OCI-M2 (cell line): ENCODE measurements at regions not wholly inside any gene's neighbourhood (a gene's known extent, or its start where the extent isn't known, plus 50 kb on each side); places are given as distances from the start of the nearest gene placed in this dataset.

Experiments
- DNase-seq: peaks from one replicate; lab custom pipeline; 2025; ENCODE audit not compliant: unreplicated experiment; lab: John Stamatoyannopoulos, UW

DNA sequence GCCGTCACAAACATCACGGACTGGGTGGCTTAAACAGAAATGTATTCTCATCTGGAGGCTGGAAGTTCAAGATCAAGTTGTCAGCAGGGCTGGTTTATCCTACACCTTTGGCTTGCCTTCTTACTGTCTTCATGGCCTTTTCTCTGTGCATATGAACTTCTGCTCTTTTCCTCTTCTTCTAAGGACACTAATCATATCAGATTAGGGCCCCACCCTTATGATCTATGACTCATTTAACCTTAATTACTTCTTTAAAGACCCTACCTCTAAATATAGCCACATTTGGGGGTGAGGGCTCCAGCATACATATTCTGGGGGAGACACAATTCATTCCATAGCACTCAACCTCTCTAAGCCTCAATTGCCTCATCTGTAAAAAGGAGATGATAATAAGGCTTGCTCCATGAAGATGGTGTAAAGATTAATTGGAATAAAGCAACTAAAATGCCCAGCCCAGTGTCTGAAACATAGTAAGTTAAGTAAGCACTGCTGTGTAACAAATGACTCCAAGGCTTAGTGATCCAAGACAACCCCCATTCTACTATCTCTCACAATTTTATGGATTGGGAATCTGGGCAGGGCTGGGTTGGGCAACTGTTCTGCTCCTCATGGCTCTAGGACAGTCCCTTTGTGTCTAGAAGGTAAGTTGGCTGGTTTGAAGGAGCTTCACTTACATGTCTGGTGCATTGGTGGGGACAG lies 119.8 kb downstream of the BANF2 start:
- no peak for DNase-seq

DNA sequence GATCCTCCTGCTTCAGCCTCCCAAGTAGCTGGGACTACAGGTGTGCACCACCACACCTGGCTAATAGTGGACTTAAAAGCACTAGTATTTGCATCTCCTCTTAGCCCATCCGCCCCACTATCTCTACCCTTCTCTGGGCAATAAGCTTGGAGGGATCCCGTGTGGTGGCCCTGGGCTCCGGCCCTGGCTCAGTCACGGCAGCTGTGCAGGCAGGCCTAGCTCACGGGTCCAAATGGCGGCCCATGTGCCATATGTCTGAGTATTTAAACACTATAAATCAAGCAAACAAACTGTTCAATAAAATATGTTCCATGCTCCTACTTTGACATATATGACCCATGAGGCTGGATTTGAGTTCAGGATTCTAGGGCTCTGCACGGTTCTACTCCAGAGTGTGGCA lies 118.4 kb downstream of the BANF2 start:
- no peak for DNase-seq

DNA sequence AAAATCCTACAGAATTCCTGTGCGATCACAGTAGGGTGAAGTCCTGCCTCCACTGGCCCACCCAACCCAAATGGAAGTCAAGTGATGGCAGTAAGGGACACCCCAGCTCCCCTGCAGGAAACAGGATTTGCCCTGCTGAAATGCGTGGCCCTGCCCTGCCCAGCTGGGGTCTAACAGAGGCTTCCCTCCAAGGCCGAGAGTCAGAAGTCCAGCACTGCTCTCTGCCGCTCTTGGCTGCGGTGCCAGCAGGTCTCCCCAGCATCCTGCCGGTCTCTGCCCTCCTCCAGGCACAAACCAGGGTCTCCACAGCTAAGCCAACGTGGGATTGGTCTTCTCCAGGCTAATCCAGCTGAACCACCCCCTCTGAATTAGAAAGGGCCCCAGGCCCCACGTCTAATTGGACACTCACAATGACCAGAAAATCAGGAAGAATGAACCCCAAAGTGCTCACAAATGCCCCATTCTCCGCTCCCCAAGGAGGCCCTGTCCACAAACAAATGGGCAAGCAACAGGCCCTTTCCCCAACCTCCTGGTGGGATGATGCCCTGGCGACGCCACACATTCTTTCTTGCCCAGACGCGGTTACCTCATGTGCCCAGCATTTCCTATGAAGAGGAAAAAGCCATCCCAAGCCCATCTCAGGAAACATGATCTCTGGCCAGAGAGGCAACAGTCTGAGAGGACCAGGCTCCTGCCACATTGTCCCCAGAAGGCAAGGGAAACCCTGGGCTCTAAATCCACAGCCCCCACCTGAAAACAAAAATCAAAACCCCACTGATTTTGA lies 117.2 kb downstream of the BANF2 start:
- no peak for DNase-seq

DNA sequence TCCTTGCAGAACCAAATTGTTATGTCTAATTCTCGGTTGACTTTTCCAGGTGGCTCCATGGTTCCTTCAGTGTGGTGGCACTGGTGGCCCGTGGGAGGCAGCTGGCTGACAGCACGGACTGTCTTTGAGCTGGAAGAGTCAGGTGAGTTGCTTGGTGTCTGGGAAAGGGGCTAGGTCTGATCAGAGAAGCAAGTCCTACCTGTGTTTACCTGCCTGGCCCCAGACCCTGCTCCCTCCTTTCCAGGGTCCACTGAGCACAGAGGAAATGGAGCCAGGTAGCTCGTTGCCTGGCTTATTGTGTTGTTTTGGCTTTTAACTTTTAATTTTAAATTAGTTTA lies 111.8 kb downstream of the BANF2 start:
- DNase-seq = no peak

DNA sequence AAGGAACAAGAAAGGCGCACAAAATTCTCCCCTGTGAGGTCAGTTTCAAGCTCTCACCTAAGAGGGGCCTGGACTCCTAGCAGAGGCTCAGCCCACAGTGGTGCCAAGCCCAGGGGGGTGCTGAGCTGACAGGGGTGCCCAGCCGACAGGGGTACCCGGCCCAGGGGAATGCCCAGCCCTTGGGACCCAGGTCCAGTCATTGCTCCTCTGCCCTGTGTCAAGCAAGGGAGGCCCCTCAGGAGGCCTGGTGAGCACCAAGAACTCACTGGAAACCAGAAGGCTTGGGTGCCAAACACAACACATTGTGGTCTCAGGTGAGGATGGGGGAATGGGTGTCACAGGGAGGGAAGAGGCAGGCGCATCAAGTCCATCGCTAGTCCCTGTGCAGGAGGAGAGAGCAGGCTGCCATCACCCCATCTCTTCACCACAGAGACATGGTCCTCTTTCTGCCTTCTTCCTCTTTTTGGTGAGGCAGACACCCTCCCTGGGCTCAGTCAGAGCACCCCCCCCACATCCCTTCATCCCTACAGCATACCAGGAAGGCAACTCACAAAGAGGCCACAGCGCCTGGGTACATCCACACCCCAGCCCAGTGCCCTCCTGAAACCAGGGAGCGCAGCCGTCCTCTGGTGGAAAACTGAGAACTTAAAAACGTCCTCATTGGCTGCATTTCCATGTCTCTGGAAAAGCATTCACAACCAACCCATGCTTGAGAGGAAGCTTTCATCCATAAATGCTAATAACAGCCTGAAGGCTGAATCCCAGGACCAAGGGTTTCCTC lies 111.3 kb downstream of the BANF2 start:
- DNase-seq = no peak

DNA sequence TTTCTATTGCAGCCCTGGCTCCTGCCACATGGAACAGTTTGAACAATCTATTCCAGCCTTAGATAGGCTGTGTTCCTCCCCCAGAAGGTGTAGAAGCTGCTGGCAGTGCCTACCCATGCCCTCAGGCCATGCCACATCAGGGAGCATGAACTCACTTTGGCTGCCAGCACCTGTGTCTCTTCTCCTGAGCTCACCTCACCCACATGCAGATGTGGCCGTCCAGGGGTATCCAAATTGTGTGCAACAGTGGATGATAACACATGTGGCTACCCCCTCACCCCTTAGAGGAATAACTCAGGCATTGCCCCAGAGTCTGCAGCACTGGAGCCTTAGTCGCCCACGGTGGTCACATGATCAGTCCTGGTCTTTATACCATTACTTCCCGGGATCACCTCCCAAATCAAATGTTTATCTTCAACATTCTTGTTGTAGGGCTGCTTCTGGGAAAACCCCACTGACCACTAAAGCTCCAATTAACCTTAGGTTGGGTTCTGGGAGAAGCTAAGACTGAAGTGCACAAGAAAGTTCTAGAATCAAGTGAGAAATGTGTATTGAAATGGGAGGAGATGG lies 110.4 kb downstream of the BANF2 start:
- no peak for DNase-seq

DNA sequence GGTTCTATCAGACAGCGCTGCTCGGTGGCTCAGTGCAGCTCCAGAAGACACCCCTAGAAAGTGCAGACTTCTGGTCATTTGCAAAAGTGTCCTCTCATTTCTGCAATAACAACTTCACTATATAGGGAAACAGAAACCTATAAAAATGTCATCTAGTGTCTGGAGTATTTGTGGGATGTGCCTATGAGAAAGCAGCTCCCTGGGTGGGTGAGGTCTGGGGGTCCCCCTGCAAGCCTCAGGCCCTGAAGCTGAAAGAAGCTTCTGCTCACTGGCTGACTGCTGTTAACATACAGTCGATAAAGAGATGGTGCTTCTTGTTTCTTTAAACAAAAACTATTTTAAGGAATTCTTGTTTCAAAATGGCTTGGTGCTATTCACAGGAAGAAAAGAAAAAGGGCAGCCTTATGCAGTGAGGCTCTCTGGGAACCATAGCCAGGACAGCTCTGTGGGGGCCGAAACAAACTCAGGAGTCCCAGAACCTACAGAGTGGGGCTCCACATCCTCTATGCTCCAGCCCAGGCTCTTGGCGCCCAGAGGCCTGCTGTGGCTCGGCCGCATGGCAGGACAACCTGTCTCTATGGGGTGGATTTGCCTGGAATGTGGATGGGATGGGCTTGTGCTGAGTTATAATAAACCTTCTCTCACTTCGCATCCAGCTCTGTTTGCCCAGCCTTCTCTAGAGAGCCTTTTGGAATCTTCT lies 109.7 kb downstream of the BANF2 start:
- no peak for DNase-seq

DNA sequence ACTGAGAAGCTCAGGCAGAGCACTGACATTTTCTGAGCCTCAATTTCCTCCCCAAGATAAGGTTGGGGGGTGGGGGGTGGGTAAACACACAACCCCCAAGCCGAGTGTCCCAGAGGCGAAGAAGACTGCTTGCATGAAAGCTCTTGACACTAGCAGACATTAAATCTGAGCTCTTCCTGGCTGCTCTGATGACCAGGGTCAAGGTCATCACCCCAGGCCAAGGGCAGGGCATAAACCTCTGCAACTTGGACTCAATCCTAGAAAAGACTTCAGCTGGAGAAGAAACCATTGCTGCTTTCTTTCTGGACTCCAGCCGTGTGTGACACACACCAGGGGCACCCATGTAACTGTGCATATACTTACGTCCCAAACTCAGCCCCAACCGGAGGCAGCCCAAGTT lies 109.0 kb downstream of the BANF2 start:
- DNase-seq = no peak

DNA sequence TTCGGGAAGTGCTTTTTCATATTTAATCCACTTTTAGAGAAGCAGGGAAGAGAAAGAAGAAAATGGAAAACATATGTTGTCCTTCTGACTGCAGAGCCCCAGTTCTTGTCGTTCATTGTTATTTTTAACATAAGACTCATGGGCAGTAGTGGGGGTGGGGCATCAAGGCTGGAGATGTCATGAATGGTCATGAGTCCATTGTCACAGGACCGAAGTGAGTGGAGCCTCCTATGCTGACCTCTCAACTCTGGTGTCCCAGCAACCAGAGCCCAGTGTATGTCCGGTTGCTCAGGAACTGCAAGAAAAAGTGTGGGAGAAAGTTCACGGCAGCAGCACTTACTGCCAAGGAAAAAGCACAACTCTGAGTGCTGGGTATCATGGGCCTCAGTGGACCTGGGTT lies 108.6 kb downstream of the BANF2 start:
- DNase-seq = no peak

DNA sequence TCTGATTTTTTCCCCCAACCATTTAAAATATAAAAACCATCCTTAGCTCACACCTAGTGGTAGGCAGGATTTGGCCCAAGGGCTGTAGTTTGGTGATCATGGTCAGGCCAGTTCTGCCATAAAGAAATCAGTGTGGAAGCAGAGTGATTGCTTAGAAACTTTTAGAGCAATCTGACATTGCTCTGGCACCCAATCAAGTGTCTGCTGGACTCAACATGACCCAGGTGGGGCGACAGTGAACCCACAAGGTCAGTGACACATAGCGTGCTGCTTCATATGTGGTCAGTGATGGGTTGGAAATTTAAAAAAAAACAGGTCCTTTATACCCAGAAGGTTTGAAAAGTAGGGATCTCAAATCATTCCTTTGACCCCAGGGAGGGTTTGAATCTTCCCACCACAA lies 107.9 kb downstream of the BANF2 start:
- DNase-seq = no peak

DNA sequence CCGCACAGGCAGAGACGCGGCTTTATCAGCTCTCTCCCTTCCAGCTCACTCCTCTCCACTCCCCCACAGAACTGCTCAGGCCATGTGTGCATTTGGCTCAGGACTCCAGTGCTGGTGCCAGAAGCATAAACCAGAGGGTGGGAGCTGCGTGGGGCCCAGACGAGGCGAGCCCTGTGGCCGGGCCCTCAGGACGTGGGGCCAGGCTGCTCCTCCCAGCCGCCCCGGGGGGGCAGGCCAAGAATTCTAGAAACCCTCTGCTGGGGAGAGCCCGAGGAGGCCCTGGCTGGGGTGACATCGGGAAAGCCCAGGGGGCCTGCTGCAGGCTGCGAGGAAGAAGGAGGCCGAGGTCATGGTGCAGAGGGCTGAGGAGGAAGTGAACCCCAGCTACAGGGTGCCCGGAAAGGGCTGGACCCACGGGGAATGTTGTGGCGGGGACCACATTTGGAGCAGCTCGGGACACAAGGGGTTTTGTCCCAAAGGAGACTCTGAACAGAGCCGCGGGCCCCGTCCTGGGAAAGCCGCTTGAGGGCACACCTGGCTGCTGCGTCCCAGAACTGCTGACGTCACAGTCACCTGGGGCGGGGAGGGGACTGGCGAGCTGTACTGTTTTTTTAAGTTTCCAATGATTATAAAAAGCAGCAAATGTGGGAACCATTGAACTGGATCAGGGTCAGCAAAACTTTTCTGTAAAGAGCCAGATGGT lies 107.1 kb downstream of the BANF2 start:
- DNase-seq = no peak

DNA sequence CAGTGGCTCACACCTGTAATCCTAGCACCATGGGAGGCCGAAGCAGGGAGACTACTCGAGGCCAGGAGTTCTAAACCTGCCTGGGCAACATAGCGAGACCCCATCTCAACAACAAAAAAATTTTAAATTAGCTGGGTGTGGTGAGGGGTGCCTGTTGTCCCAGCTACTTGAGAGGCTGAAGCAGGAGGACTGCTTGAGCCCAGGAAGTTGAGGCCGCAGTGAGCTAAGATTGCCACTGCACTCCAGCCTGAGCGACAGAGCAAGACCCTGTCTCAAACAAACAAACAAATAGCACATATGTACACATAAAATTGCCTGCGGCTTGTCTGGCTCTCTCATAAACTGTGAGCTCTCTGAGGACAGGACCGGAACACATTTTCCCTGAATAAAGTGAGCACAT lies 106.3 kb downstream of the BANF2 start:
- no peak for DNase-seq

DNA sequence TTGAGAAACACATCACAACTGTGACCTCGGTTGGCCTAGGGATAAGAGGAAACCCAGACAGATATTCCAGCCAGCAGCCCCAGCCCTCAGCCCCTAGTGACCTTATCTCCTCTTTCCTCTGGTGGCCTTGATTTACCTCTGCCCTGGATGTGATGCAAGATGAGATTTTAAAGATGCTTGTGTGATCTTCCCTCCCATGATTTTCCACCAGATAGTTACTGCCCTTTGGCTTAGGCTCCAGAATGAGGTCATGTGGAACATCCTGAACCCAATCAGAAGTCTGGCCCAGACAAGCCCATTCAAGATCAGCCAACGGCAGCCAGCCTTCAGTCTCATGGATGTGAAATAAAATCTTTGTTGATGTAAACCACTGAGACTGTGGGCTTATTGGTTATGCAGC lies 104.0 kb downstream of the BANF2 start:
- no peak for DNase-seq

DNA sequence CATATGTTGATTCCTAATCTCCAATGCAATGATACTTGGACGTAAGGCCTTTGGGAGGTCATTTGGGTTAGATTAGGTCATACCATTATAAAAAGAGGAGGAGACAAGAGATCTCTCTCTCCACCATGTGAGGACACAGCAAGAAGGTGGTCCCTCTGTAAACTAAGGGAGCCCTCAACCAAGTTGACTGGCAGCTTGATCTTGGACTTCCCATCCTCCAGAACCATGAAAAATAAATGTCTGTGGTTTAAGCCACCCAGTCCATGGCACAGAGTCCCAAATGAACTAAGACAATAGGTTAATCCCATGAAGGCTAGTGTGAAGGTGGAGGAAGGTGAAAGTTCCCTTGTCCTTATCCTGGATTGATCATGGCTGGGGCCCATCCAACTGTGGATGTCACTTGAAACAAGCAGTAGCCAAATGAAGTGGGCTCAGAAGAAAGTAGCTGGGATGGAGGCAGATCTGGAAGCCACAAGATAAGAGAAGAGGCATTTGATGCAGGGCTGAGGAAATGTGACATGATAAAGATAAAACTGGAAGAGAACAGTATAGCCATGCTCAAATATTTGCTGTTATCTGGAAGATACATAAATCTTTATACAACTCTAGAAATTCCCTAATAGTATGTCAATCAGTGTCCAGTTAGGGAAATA lies 99.9 kb downstream of the BANF2 start:
- DNase-seq = no peak

DNA sequence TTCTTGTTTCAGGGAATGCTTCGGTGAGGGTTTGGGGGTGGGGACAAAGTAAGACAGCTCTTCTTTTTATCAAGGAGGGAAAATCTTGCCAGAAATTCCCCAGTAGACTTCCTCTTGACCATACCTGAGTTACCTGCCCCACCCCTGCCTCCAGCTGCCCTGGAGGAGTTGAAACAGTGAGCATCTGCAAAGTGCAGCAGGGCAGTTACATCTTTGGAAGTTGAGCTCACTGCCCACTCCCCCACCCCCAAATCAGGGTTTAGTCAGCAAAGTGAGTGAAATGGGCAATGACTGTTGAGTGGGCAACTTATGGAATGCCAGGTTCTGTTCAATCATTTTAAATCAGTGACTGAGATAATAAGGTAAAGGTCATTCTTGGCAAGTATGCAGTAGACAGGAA lies 98.8 kb downstream of the BANF2 start:
- no peak for DNase-seq

DNA sequence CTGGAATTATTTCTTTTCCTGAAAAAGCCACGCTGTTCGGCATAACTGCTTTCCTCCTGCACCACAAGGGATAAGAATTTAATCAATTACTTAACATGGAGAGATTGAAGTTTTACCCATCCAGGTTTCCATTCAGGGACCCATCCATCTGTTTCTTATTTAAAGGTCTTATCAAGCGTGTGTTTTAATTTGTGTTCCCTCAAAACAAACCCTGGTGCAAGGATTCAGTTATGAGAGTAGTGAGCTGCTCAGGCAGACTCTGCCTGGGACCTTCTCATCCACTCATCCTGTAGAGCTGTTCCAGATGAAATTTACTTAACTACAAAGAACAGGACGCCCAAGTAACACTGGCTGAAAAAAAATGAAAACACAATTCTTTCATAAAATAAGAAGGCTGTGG lies 97.8 kb downstream of the BANF2 start:
- no peak for DNase-seq

DNA sequence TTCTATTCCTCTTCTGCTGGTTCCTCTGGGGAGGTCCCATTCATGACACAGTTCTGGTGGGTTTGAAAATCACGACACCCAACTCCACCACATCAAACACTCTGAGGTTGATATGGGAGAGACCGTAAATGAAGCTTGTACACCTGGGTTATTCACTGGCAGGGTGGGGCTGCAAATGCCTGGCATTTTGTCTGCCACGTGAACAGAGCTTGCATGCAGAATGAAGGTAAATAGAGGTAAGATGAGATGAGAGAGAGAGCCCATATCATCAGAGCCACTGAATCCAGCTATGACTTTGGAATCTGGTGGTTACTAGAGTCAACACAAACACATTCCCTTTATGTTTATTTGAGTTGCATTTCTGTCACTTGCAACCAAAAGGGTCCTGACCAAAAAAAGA lies 97.4 kb downstream of the BANF2 start:
- no peak for DNase-seq

DNA sequence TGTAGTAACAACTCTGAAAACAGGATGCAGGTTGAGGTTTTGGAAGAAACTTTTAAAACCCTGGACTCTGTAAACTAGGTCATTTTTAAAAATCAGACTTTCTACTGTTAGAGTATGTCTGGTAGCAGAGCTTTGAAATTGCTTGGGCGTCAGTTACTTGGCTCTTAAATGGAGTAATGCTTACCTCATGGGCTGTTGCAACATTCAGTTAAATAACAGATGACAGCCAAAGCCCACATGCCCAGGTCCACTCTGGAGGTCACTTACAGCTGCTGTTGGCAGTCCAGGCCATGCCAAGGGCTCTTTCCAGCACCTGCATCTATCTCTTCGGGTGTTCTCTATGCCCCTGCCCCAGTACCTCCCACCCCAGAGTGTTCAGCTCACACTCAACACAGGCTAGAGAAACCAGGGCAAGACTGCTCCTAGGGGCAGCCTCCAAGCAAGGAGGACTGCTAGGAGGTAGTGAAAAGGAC lies 96.4 kb downstream of the BANF2 start:
- no peak for DNase-seq

DNA sequence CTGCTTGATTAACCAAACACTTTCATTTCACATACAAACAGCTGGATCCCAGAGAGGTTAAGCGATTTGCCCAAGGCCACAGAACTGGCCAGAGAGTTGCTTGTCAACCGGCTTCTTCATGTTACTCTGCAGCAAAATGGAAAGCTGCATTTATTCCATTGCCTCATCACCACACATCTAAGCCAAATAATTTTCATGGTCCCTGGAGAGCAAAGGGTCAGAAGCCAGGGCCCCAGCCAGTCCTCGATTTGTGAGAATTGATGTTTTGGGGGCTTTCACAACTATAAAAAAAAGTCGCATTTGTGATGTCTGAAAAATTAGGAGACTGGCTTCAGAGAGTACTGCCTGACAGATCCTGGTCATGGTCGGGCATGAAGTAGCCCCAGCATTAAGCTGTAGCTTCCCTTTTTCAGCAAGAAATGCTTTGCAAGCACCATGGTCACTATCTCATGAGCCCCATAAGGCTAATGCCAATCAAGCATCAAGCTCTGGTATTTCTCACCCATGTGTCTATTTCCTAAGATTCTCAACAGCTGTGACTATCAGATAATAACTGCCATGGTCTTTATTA lies 95.8 kb downstream of the BANF2 start:
- DNase-seq = peak; percentile 13

DNA sequence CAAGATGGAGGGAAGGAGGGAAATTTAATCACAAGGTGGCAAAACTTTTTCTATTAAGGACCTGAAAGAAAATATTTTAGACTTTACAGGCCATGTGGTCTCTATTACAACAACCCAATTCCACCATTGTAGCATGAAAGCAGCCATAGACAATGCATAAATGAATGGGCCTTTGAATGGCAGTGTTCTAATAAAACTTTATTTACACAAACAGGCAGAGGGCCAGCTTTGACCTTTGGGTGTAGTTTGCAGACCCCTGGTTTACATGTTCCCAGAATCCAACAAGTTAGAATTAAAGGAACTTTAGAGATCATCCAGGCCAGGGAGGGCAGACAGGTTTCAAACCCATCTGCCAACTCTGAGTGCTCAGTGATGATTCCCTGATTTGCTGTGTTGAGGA lies 95.2 kb downstream of the BANF2 start:
- DNase-seq = no peak
